ENCODE measurements at regions not wholly inside any gene's neighbourhood (a gene's known extent, or its start where the extent isn't known, plus 50 kb on each side); places are given as distances from the start of the nearest gene placed in this dataset.

DNA sequence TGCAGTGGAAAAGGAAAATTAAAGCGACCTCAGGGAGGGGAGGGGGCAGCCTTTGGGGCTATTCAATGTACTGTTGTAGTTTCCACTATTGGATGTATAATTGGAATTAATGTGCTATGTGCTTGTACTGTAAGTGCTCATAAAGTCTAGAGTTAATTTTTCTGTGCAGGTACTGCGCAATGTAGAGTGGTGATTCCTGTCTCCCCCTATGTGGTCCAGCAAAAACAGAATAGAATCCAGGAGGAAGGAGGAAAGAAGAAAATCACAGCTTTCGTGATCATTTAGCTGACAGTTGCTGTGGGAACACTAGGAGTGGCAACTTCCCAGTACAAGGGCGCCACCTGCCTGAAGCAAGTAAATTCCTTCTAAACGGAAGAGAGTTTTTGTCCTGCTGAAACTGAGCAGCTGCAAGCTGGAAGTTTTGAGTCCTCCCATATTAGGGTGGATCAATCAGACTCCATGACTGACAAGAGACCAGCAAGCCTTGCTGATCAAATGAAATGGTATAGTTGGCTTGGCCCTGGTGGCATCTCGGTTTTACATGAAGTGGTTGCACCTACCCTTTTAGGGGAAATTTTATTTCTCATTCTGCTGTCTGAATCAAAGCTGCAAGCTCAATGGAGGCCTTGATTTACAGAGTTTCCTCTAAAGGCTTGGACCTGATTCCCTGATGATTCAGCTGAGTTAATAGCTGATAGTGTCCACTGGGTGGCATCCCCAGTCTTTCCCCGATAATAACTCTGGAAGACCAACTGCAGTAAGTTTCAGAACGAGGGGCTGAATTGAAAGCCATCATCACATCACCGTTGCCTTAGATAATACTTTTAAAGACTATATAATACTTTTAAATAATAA is 299.8 kb downstream of the HGF start:
- Histone ChIP-seq H3K27ac (ENCODE audit: low read depth, low read length) (no peak overlapping the region), H3K4me2 (ENCODE audit: insufficient read depth, low read length) (peak overlapping the region; percentile 65), H2AFZ (ENCODE audit: low read length) (peak overlapping the region; percentile 75), H4K20me1 (ENCODE audit: insufficient read depth, low read length) (no peaks in the 10 kb centered on the region), H3K79me2 (ENCODE audit: insufficient read depth, low read length) (no peaks in the 10 kb centered on the region), H3K9me3 (ENCODE audit: low read depth, low read length) (no peaks in the 10 kb centered on the region), H3K36me3 (ENCODE audit: insufficient read depth, low read length) (no peaks in the 10 kb centered on the region), H3K4me1 (ENCODE audit: insufficient read depth, low read length) (peaks cover 5% of the 10 kb centered on the region), H3K27me3 (ENCODE audit: insufficient read depth, low read length) (no peaks in the 10 kb centered on the region), H3K4me3 (ENCODE audit: insufficient read depth, low read length) (no peak overlapping the region)
- no peak for DNase-seq (ENCODE audit: insufficient read length, low spot score, missing footprints)
- TF ChIP-seq, protein P1, sequence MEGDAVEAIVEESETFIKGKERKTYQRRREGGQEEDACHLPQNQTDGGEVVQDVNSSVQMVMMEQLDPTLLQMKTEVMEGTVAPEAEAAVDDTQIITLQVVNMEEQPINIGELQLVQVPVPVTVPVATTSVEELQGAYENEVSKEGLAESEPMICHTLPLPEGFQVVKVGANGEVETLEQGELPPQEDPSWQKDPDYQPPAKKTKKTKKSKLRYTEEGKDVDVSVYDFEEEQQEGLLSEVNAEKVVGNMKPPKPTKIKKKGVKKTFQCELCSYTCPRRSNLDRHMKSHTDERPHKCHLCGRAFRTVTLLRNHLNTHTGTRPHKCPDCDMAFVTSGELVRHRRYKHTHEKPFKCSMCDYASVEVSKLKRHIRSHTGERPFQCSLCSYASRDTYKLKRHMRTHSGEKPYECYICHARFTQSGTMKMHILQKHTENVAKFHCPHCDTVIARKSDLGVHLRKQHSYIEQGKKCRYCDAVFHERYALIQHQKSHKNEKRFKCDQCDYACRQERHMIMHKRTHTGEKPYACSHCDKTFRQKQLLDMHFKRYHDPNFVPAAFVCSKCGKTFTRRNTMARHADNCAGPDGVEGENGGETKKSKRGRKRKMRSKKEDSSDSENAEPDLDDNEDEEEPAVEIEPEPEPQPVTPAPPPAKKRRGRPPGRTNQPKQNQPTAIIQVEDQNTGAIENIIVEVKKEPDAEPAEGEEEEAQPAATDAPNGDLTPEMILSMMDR (IDR thresholded peaks at IDR 0.05; ENCODE audit: extremely low read depth, low read depth, low read length): peak; percentile 75

DNA sequence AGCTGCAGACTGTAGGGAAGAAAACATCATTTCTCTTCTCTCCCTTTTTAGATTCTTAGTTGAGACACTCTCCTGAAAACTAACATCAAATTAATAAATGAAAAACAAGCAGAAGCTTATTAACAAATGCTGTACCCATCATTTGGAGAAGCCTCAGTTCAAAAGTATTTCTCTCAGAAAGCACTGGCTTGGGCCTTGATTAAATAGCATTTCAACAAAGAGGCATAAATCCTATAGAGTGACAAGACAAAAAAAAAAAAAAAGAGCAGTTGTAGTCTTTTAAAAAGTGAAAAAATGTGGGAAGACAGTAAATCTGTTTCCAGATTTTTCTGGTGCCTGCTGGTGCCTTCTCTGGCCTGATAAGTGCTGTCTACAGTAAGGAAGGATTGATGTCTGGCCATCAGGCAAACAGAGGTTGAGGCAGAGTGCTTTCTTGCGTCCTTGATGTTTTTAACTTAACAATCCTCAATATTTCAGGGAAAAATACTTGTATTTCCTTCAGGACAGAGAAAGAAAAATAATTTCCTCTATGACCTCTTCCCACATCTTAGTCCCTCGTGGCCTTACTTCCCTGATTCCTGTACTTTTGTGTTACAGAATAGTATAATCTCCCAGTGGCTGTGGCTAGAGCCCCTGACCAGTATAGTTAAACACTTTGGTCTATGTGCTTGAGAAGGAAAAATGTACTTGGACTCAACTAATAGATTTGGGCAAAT is 300.5 kb downstream of the HGF start:
- Histone ChIP-seq H3K4me2 (ENCODE audit: insufficient read depth, low read length) (peak overlapping the region; percentile 65), H2AFZ (ENCODE audit: low read length) (peak overlapping the region; percentile 40), H3K79me2 (ENCODE audit: insufficient read depth, low read length) (no peaks in the 10 kb centered on the region), H3K27ac (ENCODE audit: low read depth, low read length) (no peak overlapping the region), H3K27me3 (ENCODE audit: insufficient read depth, low read length) (no peaks in the 10 kb centered on the region), H3K36me3 (ENCODE audit: insufficient read depth, low read length) (no peaks in the 10 kb centered on the region), H3K4me1 (ENCODE audit: insufficient read depth, low read length) (peaks cover 5% of the 10 kb centered on the region), H4K20me1 (ENCODE audit: insufficient read depth, low read length) (no peaks in the 10 kb centered on the region), H3K4me3 (ENCODE audit: insufficient read depth, low read length) (no peak overlapping the region), H3K9me3 (ENCODE audit: low read depth, low read length) (no peaks in the 10 kb centered on the region)
- no peak for DNase-seq (ENCODE audit: insufficient read length, low spot score, missing footprints)
- TF ChIP-seq, protein P1 (IDR thresholded peaks at IDR 0.05; ENCODE audit: extremely low read depth, low read depth, low read length): no peak

DNA sequence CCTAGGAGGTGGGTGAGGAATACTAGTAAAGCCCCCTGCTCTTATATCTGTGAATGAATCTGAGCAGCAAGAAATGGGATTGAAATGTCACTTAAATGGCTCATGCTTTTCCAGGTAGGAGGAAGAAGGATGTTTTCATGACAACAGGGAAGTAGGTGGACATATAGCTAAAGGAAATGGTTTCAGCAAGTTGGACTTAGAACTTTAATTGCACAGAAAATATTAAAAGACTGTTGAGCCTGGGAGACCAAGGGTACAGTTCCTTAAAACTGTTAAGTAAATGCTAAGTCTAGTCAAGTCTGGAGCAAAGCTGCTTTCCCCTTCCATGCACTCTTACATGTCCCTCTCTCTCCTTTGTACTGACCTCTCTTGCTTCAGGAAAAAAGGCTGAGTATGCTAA is 301.3 kb downstream of the HGF start:
- H3K79me2 ChIP-seq (ENCODE audit: insufficient read depth, low read length): no peaks in the 10 kb centered on the region
- peaks cover 5% of the 10 kb centered on the region for H3K4me1 ChIP-seq (ENCODE audit: insufficient read depth, low read length)
- no peaks in the 10 kb centered on the region for H3K36me3 ChIP-seq (ENCODE audit: insufficient read depth, low read length)
- DNase-seq (ENCODE audit: insufficient read length, low spot score, missing footprints): no peak
- no peak overlapping the region for H3K4me2 ChIP-seq (ENCODE audit: insufficient read depth, low read length)
- H3K4me3 ChIP-seq (ENCODE audit: insufficient read depth, low read length): no peak overlapping the region
- peak overlapping the region; percentile 26 for H2AFZ ChIP-seq (ENCODE audit: low read length)
- no peaks in the 10 kb centered on the region for H3K9me3 ChIP-seq (ENCODE audit: low read depth, low read length)
- TF ChIP-seq, protein P1 (IDR thresholded peaks at IDR 0.05; ENCODE audit: extremely low read depth, low read depth, low read length): no peak
- no peaks in the 10 kb centered on the region for H3K27me3 ChIP-seq (ENCODE audit: insufficient read depth, low read length)
- H4K20me1 ChIP-seq (ENCODE audit: insufficient read depth, low read length): no peaks in the 10 kb centered on the region
- H3K27ac ChIP-seq (ENCODE audit: low read depth, low read length): no peak overlapping the region

DNA sequence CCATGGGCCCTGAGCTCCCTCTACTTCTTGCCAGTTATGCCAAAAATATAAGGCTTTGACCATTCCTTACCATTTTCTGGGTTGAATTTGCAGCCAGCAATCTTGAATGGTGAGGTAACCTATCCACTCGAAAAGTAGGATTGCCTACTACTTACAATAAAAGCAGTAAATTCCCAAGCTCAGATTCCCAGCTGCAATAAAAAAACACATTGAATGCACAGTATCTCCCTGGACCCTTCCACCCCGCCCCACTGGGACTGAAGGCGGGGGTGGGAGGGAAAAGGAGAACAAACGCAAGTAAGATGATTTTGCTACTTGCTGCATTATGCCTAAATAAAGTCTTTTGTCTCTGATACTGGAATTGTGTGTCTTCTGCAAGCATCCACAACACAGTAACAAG is 301.9 kb downstream of the HGF start:
- Histone ChIP-seq H2AFZ (ENCODE audit: low read length) (no peak overlapping the region), H3K9me3 (ENCODE audit: low read depth, low read length) (no peaks in the 10 kb centered on the region), H3K27me3 (ENCODE audit: insufficient read depth, low read length) (no peaks in the 10 kb centered on the region), H3K4me2 (ENCODE audit: insufficient read depth, low read length) (no peak overlapping the region), H3K4me3 (ENCODE audit: insufficient read depth, low read length) (no peak overlapping the region), H3K79me2 (ENCODE audit: insufficient read depth, low read length) (no peaks in the 10 kb centered on the region), H3K27ac (ENCODE audit: low read depth, low read length) (no peak overlapping the region), H3K4me1 (ENCODE audit: insufficient read depth, low read length) (peaks cover 5% of the 10 kb centered on the region), H3K36me3 (ENCODE audit: insufficient read depth, low read length) (no peaks in the 10 kb centered on the region), H4K20me1 (ENCODE audit: insufficient read depth, low read length) (no peaks in the 10 kb centered on the region)
- no peak for DNase-seq (ENCODE audit: insufficient read length, low spot score, missing footprints)
- TF ChIP-seq, protein P1 (IDR thresholded peaks at IDR 0.05; ENCODE audit: extremely low read depth, low read depth, low read length): no peak
